ENCODE measurements at regions not wholly inside any gene's neighbourhood (a gene's known extent, or its start where the extent isn't known, plus 50 kb on each side); places are given as distances from the start of the nearest gene placed in this dataset.

DNA sequence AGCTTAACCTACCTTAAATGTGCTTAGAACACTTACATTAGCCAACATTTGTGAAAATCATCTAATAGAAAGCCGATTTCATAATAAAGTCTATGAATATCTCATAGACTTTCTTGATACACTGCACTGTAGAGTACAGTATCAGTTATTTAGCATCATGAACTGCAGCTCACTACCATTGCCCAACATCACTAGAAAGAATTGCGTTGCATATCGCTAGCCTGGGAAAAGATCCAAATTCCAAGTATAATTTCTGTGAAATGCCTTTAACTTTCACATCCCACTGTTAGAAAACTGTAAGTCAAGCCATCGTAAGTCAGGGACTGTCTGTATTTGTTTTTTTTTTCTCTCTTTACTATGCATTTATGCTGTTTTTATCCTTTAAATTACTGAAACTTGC lies 918.6 kb upstream of the PABPC4L start:
- Mint-ChIP-seq H3K36me3 (no peaks in the 10 kb centered on the region), H3K27ac (no peak overlapping the region), H3K27me3 (no peaks in the 10 kb centered on the region), H3K4me3 (no peak overlapping the region), H3K9me3 (no peaks in the 10 kb centered on the region), H3K4me1 (no peaks in the 10 kb centered on the region)
- DNase-seq (no peak), ATAC-seq (ENCODE audit: low read depth) (no peak)
- POLR2A ChIA-PET: no interaction called here

DNA sequence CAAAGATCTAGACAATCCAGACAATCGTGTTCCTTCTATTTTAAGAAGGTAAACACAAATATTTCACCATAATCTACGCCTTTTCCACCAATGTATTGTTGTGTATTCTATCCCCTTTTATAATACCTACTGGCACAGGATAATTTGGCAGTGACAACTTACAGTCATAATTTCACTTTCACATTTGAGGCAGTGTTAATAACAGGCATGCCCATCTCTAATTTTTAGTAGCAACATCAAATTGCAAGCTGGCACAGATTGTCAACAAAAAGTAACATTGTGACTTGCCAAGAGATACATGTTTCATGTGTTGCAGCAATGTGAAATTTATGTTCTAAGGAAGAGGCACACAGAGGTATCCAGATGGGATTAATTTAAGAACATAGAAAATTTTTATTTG lies 912.5 kb upstream of the PABPC4L start:
- Mint-ChIP-seq H3K36me3 (no peaks in the 10 kb centered on the region), H3K27me3 (no peaks in the 10 kb centered on the region), H3K4me1 (no peaks in the 10 kb centered on the region), H3K9me3 (peaks cover 2% of the 10 kb centered on the region), H3K4me3 (no peak overlapping the region), H3K27ac (no peak overlapping the region)
- ATAC-seq (ENCODE audit: low read depth) (no peak), DNase-seq (no peak)
- POLR2A ChIA-PET: no interaction called here

DNA sequence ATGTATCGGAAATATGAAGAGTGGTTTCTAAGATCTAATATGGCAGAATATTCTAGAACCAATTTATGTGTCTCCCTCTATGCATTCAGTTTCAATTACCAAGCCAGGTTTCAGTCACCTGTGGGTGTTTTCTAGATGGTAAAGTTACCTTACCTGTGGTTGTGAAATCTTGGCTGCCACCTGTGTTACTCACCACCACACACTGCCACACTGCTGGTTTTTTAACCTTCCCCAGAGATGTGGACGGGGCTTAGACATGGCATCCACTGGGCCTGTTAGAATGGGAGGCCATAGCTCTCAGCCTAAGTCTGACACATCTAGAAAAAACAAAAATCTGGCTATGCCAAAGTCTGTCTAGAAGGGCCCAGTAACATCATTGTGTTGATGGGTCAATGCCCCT lies 896.5 kb upstream of the PABPC4L start:
- no peaks in the 10 kb centered on the region for H3K4me1 Mint-ChIP-seq
- H3K4me3 Mint-ChIP-seq: no peak overlapping the region
- H3K36me3 Mint-ChIP-seq: no peaks in the 10 kb centered on the region
- DNase-seq (no peak), ATAC-seq (ENCODE audit: low read depth) (no peak)
- no peak overlapping the region for H3K27ac Mint-ChIP-seq
- POLR2A ChIA-PET: no interaction called here
- no peaks in the 10 kb centered on the region for H3K9me3 Mint-ChIP-seq
- H3K27me3 Mint-ChIP-seq: no peaks in the 10 kb centered on the region

DNA sequence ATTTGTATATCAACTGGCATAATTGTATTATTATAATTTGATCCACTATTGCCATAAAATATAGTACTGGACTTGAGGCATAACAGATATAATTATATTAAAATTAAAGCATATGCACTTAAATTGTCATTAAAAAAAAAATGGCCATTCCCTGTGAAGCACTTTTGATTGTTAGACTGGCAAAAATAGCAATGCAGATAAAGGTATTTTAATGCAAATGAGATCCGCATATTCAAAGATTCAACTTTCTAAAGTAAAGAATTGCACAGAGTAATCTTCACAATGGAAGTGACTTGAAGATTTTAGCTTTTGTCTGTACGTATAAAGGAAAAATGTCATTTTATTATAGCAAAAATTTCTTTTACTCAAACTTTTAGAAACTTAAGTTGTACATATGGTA lies 871.8 kb upstream of the PABPC4L start:
- Mint-ChIP-seq H3K4me1 (no peaks in the 10 kb centered on the region), H3K27ac (no peak overlapping the region), H3K4me3 (no peak overlapping the region), H3K9me3 (peaks cover 15% of the 10 kb centered on the region), H3K27me3 (no peaks in the 10 kb centered on the region), H3K36me3 (no peaks in the 10 kb centered on the region)
- POLR2A ChIA-PET: no interaction called here
- ATAC-seq (ENCODE audit: low read depth) (no peak), DNase-seq (no peak)

DNA sequence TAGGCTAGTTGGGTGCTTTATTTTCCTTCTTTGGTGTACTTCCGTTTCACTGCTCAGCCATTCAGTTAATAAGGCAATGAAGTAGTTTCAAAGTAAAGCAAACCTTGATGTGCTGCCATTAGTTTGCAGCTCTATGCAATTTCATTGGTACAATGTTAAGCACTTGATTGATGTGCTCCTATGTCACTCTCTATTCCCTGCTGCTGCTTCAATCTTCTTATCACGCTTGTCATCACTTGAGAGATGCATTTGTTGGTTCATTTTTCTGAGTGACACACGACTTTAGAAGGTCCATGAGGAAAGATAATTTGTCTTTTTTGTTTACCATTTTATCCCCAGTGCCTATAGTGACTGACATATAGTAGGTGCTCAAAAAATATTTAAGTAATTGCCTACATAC lies 871.0 kb upstream of the PABPC4L start:
- H3K4me3 Mint-ChIP-seq: no peak overlapping the region

DNA sequence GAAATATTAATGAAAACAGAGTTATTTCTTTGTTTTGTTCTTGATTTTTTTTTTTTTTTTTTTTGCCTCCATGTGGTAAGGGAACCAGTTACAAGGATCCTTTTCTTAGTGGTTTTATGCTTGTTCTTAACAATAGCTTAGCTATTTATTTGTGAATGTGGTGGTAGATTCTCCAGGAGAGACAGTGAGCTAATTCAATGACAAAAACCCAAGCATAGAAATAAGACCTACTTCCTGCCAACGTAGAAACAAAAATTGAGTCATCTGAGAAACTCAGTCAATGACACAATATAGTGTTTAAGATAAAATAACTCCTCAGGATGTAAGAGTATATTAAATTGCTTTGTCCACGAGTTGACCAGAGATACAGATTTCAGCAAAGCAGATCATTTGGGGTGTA lies 863.8 kb upstream of the PABPC4L start:
- H3K4me3 Mint-ChIP-seq: no peak overlapping the region
- no peaks in the 10 kb centered on the region for H3K27me3 Mint-ChIP-seq
- H3K4me1 Mint-ChIP-seq: no peaks in the 10 kb centered on the region
- peaks cover 4% of the 10 kb centered on the region for H3K9me3 Mint-ChIP-seq
- no peak overlapping the region for H3K27ac Mint-ChIP-seq
- no peaks in the 10 kb centered on the region for H3K36me3 Mint-ChIP-seq
- DNase-seq (no peak), ATAC-seq (ENCODE audit: low read depth) (no peak)
- POLR2A ChIA-PET: no interaction called here

More for the DNA sequence above, 871.0 kb upstream of the PABPC4L start:
- H3K4me1 Mint-ChIP-seq: no peaks in the 10 kb centered on the region
- ATAC-seq (ENCODE audit: low read depth): no peak
- POLR2A ChIA-PET: no interaction called here
- H3K27ac Mint-ChIP-seq: no peak overlapping the region
- H3K9me3 Mint-ChIP-seq: peaks cover 14% of the 10 kb centered on the region
- H3K27me3 Mint-ChIP-seq: no peaks in the 10 kb centered on the region
- no peaks in the 10 kb centered on the region for H3K36me3 Mint-ChIP-seq
- DNase-seq: no peak

DNA sequence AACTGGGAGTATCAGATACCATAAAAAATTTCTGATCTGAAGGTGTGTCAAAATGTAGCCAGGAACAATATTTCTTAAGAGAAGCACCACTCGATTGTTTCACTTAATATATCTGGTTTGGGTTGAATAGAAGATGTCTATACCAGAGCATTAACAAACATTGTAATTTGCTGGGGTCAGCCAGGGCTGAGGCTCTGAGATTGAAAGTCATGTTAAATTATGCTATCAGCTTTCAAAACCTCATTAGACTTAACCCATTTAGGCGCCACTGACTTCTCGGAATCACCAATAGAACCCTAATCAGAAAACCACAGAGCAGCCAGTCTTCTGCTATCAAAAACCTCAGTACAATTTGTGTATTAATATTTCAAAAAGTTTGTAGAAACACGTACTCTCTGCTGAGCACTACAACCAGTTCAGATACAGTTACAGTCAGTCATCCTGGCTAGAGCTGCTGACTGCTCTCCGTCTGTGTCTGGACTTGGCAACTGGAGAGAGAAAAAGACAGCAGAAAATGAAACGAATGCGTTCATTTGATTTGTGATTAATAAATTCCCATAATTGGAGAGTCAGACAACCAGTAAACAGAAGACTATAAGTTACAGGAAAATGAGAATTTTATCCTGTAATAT lies 848.6 kb upstream of the PABPC4L start:
- Mint-ChIP-seq H3K27me3 (no peaks in the 10 kb centered on the region), H3K4me3 (no peak overlapping the region), H3K36me3 (no peaks in the 10 kb centered on the region), H3K4me1 (no peaks in the 10 kb centered on the region), H3K9me3 (no peaks in the 10 kb centered on the region), H3K27ac (no peak overlapping the region)
- ATAC-seq (ENCODE audit: low read depth) (no peak), DNase-seq (no peak)
- POLR2A ChIA-PET: no interaction called here

DNA sequence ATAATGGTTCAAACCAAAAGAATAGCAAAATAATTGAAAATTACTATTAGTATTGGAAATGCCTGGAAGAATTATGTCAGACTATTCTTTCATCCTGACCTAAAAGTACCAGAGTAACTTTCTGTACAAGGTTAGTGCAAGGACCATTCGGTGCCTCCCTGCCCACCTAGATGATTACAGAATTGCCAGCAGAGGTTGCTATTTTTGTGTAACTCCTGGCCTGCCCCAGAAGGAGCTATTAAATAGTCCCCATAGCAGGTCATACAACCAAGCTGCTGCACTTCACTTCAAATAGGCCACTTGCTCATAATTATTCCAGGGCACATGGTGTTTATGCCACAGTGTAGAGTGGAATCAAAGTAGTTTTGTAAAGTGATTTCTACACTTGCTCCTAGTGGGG lies 831.1 kb upstream of the PABPC4L start:
- ATAC-seq (ENCODE audit: low read depth): no peak
- no peak for DNase-seq
- H3K9me3 Mint-ChIP-seq: no peaks in the 10 kb centered on the region
- POLR2A ChIA-PET: no interaction called here
- no peak overlapping the region for H3K4me3 Mint-ChIP-seq
- no peaks in the 10 kb centered on the region for H3K36me3 Mint-ChIP-seq
- H3K27ac Mint-ChIP-seq: no peak overlapping the region
- no peaks in the 10 kb centered on the region for H3K27me3 Mint-ChIP-seq
- no peaks in the 10 kb centered on the region for H3K4me1 Mint-ChIP-seq

DNA sequence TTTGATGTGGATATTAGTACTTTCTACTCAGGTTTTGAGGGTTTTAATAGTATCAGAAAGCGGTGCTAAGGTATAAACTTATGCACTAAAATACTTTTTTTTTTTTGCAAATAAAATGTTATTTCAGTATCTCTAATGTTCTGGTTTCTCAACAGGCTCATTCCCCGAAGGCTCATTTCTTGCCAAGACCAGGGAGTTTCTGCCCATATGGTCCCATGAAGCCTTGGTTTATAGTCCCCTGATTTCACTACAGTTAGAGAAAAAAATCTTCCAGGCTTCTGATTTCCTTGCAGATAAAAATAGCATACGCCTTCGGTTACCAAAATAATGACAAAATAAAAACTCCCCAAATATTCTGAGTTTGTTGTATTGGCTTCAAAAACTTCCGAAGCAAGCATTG lies 814.2 kb upstream of the PABPC4L start:
- ATAC-seq (ENCODE audit: low read depth) (no peak), DNase-seq (no peak)
- no peaks in the 10 kb centered on the region for H3K4me1 Mint-ChIP-seq
- no peaks in the 10 kb centered on the region for H3K27me3 Mint-ChIP-seq
- no peak overlapping the region for H3K4me3 Mint-ChIP-seq
- POLR2A ChIA-PET: no interaction called here
- H3K36me3 Mint-ChIP-seq: no peaks in the 10 kb centered on the region
- no peak overlapping the region for H3K27ac Mint-ChIP-seq
- peaks cover 4% of the 10 kb centered on the region for H3K9me3 Mint-ChIP-seq

DNA sequence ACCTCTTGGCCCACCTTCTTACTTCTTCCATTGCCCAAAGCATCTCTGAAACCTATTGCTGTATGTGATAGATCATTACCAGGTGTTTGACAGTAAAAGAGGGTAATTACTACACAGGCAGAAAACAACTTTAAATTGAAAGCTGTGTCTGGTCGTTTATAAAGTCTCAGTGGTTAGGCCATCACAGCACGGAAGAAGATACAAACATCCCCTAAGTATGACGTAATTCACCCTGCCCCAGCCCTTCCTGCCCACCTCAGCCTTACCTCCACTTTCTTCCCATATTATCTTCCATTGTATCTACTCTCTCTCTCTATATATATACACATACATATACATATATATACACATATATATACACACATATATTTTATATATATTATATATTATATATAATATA lies 805.8 kb upstream of the PABPC4L start:
- H3K4me3 Mint-ChIP-seq: no peak overlapping the region
- no peak overlapping the region for H3K27ac Mint-ChIP-seq
- H3K27me3 Mint-ChIP-seq: no peaks in the 10 kb centered on the region
- no peaks in the 10 kb centered on the region for H3K36me3 Mint-ChIP-seq
- no peak for ATAC-seq (ENCODE audit: low read depth)
- H3K9me3 Mint-ChIP-seq: no peaks in the 10 kb centered on the region
- DNase-seq: no peak
- no peaks in the 10 kb centered on the region for H3K4me1 Mint-ChIP-seq
- POLR2A ChIA-PET: no interaction called here

DNA sequence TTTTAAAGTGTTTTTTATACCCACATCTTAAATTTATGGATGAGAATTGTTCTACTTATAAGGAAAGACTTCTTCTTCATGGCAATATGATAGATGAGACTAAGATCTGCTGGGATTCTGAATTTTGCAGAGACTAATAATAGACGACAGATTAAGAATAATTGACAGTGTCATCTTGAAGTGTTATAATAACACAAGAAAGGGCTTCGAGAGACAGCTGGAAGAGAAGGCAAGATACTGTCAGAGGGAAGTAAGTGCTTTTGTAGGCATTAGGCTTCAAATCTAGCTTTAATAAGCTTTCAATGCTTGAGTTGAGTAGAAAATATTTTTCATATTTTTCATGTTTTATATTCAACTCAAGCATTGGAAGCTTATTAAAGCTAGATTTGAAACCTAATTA lies 797.6 kb upstream of the PABPC4L start:
- H3K27me3 Mint-ChIP-seq: no peaks in the 10 kb centered on the region
- peaks cover 2% of the 10 kb centered on the region for H3K9me3 Mint-ChIP-seq
- POLR2A ChIA-PET: no interaction called here
- H3K4me3 Mint-ChIP-seq: no peak overlapping the region
- no peaks in the 10 kb centered on the region for H3K36me3 Mint-ChIP-seq
- no peak for DNase-seq
- H3K4me1 Mint-ChIP-seq: no peaks in the 10 kb centered on the region
- no peak for ATAC-seq (ENCODE audit: low read depth)
- H3K27ac Mint-ChIP-seq: no peak overlapping the region

DNA sequence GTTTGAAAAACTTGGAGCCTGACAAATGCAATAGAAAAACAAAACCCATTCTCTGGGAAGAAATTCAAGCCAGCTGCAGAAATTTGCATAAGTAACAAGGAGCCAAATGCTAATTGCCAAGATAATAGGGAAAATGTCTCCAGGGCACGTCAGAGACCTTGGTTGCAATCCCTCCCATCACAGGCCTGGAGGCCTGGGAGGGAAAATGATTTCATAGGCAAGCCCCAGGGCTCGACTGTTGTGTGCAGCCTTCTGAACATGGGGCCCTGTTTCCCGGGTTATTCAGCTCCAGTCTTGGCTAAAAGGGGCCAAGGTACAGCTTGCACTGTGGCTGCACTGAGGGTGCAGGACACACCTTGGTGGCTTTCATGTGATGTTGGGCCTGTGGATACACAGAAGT lies 760.4 kb upstream of the PABPC4L start:
- peaks cover 1% of the 10 kb centered on the region for H3K9me3 Mint-ChIP-seq
- POLR2A ChIA-PET: no interaction called here
- no peaks in the 10 kb centered on the region for H3K36me3 Mint-ChIP-seq
- no peak overlapping the region for H3K4me3 Mint-ChIP-seq
- no peaks in the 10 kb centered on the region for H3K4me1 Mint-ChIP-seq
- no peak for DNase-seq
- H3K27me3 Mint-ChIP-seq: no peaks in the 10 kb centered on the region
- ATAC-seq (ENCODE audit: low read depth): no peak
- H3K27ac Mint-ChIP-seq: no peak overlapping the region

DNA sequence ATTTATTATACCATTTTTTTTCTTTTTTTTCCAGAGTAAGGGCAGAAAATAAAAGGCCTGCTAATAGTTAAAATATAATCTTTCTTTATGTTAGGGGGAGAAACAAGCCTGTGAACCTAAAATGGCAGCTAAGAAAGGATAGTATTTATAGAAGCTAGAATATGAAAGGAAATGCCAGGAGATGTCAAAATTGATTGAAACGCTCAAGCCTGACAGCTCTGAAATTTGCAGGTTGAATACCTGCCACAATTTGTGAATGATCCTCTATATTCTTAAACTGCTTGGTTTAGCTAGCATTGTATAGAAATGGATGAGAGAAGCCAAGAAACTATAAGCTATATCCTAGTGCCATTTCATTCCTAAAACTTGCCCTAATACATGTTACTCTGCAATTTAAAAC lies 757.3 kb upstream of the PABPC4L start:
- Mint-ChIP-seq H3K36me3 (no peaks in the 10 kb centered on the region), H3K9me3 (peaks cover 2% of the 10 kb centered on the region), H3K27ac (no peak overlapping the region), H3K27me3 (no peaks in the 10 kb centered on the region), H3K4me3 (no peak overlapping the region), H3K4me1 (no peaks in the 10 kb centered on the region)
- ATAC-seq (ENCODE audit: low read depth) (no peak), DNase-seq (no peak)
- POLR2A ChIA-PET: no interaction called here

DNA sequence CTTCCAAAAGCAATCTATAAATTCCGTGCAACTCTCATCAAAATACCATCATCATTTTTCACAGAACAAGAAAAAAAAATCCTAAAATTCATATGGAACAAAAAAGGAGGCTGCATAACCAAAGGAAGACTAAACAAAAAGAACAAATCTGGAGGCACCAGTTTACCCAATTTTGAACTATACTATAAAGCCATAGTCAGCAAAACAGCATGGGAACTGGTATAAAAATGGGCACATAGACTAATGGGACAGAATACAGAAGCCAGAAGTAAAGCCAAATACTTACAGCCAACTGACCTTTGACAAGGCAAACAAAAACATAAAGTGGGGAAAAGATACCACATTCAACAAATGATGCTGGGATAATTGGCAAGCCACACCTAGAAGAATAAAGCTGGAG lies 753.5 kb upstream of the PABPC4L start:
- Mint-ChIP-seq H3K27me3 (no peaks in the 10 kb centered on the region), H3K9me3 (peaks cover 6% of the 10 kb centered on the region), H3K27ac (no peak overlapping the region), H3K36me3 (no peaks in the 10 kb centered on the region), H3K4me3 (no peak overlapping the region), H3K4me1 (no peaks in the 10 kb centered on the region)
- POLR2A ChIA-PET: no interaction called here
- ATAC-seq (ENCODE audit: low read depth): no peak
- no peak for DNase-seq

DNA sequence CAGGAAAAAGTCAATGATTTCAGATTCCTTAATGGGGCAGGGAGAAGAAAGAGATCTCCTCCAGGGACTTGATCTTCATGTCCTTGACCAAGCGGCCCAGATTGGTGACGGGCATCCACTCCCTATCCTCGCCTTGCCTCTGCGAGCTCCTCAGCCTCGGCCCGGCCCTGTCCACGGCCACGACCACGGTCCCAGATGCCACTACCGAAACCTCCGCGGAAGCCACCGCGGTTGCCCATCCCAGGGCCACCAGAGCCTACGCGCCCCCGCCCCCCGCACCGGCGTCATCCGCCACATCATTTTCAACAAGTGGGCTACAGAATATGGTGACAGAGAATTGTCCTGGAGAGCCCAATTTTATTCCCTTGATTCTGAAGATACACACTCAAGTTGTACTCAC lies 751.2 kb upstream of the PABPC4L start:
- POLR2A ChIA-PET: no interaction called here

More for the DNA sequence above, 751.2 kb upstream of the PABPC4L start:
- DNase-seq (no peak), ATAC-seq (ENCODE audit: low read depth) (no peak)
- Mint-ChIP-seq H3K27ac (no peak overlapping the region), H3K36me3 (no peaks in the 10 kb centered on the region), H3K4me3 (no peak overlapping the region), H3K4me1 (no peaks in the 10 kb centered on the region), H3K9me3 (peaks cover 6% of the 10 kb centered on the region), H3K27me3 (no peaks in the 10 kb centered on the region)

Measured in activated naive CD8-positive, alpha-beta T cell treated with anti-CD3 and anti-CD28 coated beads, Interleukin-2, amount 10 ng/mL, durations not matched to agents 7 days and 5 days (primary cell).